ENCODE measurements at regions not wholly inside any gene's neighbourhood (a gene's known extent, or its start where the extent isn't known, plus 50 kb on each side); places are given as distances from the start of the nearest gene placed in this dataset.
"Not testable (repeated sequence)": the region's sequence is repeated elsewhere in the genome, so short reads cannot be mapped to it uniquely, and the experiment has no call there.

DNA sequence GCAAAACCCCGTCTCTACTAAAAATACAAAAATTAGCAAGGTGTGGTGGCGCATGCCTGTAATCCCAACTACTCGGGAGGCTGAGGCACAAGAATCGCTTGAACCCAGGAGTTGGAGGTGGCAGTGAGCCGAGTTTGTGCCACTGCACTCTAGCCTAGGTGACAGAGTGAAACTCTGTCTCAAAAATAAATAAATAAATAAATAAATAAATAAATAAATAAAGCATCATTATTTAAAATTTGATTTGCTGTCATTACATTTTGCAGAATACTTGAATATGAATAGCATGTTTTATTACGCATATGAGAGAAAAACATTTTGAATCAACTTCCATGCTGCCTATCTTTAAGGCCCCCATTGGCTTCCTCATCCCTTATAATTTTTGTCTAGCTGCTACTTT, 53.4 kb upstream of the MED14 start:
- DNase-seq: not testable (repeated sequence)

DNA sequence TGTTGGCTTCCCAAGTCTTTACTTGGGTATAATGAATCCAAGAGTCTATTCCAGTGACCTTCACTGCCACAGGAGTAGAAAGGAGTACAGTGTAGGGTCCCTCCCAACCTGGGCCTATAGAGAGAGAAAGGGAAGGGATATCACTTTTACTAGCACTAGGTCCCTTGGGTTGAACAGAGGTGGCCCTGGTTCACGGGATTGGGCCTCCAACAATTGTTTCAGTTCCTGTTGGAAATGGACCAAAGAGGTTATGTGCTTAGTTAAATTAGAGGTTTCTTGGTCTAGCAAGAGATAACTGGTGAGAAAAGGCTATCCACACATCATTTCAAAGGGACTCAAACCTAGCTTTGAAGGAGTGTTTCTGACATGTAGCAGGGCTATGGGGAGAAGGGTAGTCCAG, 57.1 kb upstream of the MED14 start:
- DNase-seq: no peak

GRCh38 chrX:40794829-40795130, 59.4 kb upstream of the MED14 start:
- not testable (repeated sequence) for DNase-seq

DNA sequence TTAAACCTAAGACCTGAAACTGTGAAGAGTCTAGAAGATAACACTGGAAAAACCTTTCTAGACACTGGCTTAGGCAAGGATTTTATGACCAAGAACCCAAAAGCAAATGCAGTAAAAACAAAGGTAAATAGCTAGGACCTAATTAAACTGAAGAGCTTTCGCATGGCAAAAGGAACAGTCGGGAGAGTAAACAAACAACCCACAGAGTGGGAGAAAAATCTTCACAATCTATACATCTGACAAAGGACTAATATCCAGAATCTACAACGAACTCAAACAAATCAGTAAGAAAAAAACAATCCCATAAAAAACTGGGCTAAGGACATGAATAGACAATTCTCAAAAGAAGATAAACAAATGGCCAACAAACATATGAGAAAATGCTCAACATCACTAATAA, 64.4 kb upstream of the MED14 start:
- not testable (repeated sequence) for DNase-seq

DNA sequence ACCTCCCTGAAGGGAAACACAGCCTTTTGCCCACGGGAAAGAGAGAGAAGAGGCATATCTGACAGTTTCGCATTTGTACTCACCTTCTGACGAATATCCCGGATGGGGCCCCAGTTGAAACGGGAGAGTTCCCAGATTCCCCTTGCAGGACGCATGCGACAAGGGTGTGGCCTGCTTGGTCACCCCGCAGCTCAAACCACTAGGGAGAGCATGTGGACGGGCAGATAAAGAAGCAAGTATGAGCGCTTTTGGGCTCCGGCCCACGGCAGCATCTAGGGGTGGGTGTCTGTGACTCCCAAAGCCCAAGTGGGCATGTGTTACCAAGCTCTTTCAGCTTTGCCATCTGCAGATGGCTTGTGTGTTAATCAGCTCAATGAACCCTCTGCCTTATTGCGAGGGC, 70.1 kb upstream of the MED14 start:
- DNase-seq: no peak

- DNase-seq: no peak
Observed at GRCh38 chrX:40806513-40807220, 71.3 kb upstream of the MED14 start.

GRCh38 chrX:40807384-40807783, 72.0 kb upstream of the MED14 start:
- no peak for DNase-seq

DNA sequence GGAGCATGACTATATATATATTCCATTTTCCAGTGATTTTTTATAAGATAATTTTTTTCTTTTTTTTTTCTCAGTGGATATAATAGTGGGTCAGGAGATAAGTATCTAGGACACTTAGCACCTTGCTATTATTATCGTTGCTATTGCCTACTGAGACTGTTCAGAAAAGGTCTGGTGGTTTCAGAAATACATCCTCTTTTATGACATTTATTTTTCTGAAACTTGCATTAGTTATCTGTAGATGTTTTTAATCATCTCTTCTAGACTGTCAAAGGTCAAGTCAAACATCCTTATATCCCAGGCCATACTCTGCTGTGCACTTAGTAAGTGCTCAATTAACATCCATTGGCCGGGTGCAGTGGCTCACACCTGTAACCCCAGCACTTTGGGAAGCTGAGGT, 72.9 kb upstream of the MED14 start:
- DNase-seq: no peak

GRCh38 chrX:40809210-40809609, 73.9 kb upstream of the MED14 start:
- no peak for DNase-seq

- DNase-seq: not testable (repeated sequence)
Observed at GRCh38 chrX:40815045-40815444, 79.7 kb upstream of the MED14 start.

GRCh38 chrX:40816906-40817305, 81.6 kb upstream of the MED14 start:
- no peak for DNase-seq

DNA sequence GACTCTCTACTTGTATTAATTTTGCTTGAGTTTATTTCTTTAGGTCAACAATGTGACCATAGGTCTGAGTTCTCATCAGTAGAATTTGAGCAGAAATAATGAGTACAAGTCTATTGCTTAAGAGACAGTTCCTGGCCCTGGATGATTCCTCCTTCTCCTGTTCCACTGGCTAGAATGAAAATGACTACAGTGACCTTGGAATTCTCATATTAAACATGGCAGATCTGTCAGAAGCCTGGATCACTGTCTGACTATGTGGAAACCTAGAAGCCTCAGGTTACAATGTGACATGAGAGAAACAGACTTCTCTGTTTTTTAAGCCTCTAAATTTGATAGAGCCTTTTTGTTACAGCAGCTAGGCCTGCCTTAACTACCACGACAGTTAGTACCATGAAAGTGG, 82.9 kb upstream of the MED14 start:
- no peak for DNase-seq

DNA sequence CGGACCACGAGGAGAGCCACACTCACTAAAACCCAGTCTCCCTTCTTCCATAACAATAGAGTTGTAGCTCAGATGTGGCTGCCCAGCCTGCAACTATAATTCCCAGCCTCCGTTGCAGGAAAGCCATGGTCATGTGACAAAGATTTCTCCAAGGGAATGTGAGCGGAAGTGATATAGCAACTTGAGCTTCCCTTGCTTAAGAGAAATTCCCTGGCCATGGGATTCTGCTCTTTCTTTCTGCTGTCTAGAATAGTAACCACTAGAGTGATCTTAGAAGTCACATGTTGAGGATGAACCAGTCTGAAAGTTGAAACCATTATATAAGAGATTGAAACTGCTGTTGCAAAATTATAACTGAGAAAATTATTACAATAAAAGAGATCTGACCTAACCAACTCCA, 86.4 kb upstream of the MED14 start:
- no peak for DNase-seq

DNA sequence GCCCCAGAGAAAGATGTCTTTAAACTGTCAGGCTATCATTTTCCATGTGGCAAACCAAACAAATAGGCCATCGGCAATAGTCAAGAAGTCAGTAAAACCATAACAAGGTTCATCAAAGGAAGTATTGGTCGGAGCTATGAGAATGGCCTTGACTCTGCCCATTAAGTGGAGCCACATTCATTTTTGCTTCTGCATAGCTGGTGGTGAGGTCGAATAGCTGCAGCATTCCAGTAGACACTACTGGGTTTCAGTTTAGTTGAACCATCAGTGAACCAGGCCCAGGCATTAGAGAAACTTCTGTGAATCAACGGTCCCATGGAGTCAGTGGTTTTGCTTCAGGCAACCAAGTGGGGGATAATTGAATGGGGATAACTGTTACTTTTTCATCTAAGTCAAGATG, 92.0 kb upstream of the MED14 start:
- DNase-seq: no peak

DNA sequence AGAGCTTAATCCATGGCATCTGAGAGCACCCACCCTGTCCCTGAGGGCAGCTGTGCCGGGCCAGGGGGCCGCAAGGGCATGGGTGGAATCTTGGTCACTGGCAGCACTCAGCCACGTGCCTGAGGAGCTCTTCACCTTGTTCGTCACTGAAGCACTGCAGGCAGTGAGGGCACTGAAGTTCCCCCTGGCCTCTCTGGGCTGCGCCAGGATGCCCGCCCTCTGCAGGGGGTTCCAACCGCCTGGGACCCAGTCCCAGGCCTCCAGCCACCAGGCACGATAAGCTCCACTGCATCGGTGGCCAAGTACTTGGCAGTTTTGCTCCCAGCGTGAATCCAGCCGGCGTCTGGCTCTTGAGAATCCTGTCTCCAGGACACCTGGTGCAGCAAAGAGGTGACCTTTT, 96.4 kb upstream of the MED14 start:
- no peak for DNase-seq

- no peak for DNase-seq
Observed at GRCh38 chrX:40832723-40833122, 97.4 kb upstream of the MED14 start.

DNA sequence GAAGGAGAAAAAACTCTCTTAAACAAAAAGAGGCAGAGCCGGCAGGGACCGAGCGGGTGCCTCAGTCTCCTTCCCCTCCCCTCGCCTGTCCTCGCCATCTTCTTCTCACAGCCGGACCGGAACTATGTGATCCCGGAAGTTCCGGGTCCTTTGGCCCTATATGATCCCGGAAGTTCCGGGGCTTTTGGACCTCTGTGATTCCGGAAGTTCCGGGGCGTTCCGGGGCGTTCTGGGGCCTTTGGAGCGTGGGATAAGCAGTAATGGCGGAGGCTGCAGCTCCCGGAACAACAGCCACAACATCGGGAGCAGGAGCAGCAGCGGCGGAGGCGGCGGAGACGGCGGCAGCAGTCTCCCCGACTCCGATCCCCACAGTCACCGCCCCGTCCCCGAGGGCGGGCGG, 98.9 kb upstream of the MED14 start:
- no peak for DNase-seq

DNA sequence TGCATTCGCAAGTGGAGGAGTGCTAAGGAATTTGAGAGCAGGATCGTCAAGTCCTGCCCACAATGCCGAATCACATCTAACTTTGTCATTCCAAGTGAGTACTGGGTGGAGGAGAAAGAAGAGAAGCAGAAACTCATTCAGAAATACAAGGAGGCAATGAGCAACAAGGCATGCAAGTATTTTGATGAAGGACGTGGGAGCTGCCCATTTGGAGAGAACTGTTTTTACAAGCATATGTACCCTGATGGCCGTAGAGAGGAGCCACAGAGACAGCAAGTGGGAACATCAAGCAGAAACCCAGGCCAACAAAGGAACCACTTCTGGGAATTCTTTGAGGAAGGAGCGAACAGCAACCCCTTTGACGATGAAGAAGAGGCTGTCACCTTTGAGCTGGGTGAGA, 100.2 kb upstream of the MED14 start:
- no peak for DNase-seq

- no peak for DNase-seq
Observed at GRCh38 chrX:40843643-40844042, 108.3 kb upstream of the MED14 start.

DNA sequence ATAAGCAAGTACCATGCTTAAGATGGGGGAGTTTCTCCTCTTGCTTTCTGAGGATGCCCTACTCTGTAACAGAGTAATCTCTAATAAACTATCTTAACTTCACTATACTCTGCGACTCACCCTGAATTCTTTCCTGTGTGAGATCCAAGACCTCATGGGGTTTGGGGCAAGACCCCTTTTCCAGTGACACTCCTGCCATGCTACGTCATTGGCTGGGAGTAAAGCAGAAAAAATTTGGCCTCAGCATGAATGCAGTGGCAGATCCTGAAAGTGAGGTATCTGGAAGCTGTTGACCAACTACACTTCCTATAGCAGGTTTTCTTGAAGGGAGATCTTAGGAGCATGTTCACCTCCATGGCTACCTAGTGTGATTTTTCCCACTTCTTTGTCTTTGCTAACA, 109.1 kb upstream of the MED14 start:
- DNase-seq: no peak

DNA sequence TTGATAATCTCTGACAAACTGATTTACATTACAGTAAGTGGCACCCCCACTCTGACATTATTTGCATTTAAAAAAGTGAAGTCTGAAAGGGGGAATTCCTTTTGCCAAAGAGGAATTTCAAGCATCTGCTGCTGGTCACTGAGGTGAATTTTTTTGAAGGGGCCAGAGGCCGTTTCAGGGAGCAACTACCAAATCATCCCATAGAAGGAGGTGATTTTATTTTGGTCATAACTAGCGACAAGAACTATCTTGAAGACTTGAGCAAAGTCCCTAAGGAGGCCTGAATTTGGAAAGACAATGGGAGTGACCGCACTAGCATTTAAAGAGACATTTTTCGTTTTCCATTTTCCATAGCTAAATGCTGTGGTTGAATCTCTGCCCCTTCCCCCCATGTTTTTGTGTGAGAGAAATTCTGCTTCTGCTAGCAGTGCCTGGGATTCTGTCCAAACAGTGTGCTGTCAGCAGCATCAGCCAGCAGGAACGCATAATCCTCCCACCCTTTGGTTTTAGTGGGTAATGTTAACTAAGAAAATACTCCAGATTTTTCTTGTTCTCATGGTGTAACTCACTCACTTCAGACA, 110.1 kb upstream of the MED14 start:
- DNase-seq: no peak

DNA sequence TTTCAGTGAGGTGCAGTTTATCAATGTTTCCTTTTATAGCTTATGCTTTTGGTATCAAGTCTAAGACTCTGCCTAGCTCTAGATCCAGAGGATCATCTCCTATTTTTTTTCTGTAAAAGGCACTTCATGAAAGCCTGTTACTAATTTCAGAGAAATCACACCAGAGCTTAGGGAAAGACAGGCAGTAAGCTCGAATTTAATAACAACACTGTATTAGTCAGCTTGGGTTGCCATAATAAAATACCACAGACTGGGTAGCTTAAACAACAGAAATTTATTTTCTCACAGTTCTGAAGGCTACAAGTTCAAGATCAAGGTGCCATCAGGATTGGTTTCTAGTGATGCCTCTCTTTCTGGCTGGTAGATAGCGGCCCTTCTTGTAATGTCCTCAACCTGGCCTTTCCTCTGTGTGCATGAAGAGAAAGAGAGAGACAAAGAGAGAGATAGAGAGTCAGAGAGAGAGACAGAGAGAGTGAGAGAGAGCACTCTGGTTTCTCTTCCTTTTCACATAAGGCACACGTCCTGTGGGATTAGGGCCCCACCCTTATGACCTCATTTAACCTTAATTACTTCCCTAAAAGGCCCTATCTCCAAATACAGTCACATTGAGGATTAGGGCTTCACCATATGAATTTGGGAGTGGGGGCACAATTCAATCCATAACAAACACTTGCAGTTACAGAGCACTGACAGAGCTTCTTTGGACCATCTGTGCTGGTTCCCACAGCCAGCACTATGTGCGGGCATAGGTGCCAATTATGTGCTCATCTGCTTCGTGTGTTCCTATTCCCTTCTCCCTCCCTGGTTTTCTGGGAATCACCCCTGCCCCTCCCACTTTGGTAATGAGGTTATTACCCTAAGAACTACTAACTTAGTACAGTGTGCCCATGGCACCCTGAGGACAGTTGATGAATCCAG, 114.8 kb upstream of the MED14 start:
- DNase-seq: no peak

DNA sequence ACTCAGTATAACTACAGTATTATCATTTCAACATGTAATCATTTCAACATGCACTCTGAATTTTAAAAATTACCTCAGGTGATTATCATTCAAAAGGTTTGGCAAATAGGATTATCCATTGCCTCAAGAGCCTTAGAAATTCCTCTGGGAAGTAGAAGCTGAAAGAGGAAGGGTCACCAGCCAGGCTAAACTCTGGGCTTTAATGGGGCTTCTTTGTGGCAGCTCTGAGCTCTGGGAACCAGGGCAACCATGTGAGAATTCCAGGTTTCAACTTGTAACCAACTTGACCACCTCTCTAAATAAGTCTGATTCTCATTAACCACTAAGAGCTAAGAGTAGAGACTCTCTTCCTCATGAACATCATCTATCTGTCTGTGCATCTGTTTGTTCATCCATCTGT, 117.2 kb upstream of the MED14 start:
- DNase-seq: no peak

All from CD4-positive, alpha-beta T cell treated with Interleukin-4 for 4 hours (primary cell).